ENCODE measurements at regions not wholly inside any gene's neighbourhood (a gene's known extent, or its start where the extent isn't known, plus 50 kb on each side); places are given as distances from the start of the nearest gene placed in this dataset.

DNA sequence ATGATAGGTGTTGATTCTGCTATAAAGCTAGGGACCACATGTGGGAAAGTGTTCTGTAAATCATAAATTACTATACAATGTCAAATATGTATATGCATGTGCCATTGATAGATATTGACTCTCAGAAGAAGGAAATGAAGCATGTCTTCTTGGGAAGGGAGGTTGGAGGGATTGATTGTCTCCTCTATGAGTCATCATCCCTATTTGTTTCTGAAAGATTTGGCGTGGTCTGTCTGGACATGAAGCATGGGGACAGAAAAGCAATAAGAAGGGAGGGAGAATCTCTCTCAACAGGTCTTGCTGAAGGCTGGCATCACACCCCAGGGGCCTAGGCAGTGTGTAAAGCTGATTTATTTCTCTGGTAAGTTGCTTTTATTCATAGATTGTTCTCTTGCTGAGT is 98.0 kb upstream of the KCNJ6 start:
- TF ChIP-seq, protein P1, sequence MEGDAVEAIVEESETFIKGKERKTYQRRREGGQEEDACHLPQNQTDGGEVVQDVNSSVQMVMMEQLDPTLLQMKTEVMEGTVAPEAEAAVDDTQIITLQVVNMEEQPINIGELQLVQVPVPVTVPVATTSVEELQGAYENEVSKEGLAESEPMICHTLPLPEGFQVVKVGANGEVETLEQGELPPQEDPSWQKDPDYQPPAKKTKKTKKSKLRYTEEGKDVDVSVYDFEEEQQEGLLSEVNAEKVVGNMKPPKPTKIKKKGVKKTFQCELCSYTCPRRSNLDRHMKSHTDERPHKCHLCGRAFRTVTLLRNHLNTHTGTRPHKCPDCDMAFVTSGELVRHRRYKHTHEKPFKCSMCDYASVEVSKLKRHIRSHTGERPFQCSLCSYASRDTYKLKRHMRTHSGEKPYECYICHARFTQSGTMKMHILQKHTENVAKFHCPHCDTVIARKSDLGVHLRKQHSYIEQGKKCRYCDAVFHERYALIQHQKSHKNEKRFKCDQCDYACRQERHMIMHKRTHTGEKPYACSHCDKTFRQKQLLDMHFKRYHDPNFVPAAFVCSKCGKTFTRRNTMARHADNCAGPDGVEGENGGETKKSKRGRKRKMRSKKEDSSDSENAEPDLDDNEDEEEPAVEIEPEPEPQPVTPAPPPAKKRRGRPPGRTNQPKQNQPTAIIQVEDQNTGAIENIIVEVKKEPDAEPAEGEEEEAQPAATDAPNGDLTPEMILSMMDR (IDR thresholded peaks at IDR 0.05), result no peak
- TF ChIP-seq POLR2A (IDR thresholded peaks at IDR 0.05), result no peak

Data from heart left ventricle (tissue), 13 donors.